SK-N-SH (cell line): ENCODE measurements at regions not wholly inside any gene's neighbourhood (a gene's known extent, or its start where the extent isn't known, plus 50 kb on each side); places are given as distances from the start of the nearest gene placed in this dataset.

Source experiments
- CTCF ChIA-PET: fragments of 300-600, 350-600 bp; formaldehyde crosslinking; extraction: SDS; loops from one replicate; lab custom pipeline; 2021; lab: Yijun Ruan, JAX
- POLR2A ChIA-PET: fragments of 350-600 bp; sonication (Branson Sonifier 250); formaldehyde crosslinking; extraction: SDS; loops from one replicate; lab custom pipeline; 2020; ENCODE audit warnings: antibody characterized with exemption, inconsistent platforms; lab: Yijun Ruan, JAX
- DNase-seq: peaks from one replicate; pipeline ENCODE4 v3.0.0; 2012
- H2AFZ ChIP-seq: fragments of 200-600 bp; sonication (generic); 2 replicates; pipeline ENCODE4 v1.8.1; 2016; ENCODE audit warnings: antibody characterized with exemption, mild to moderate bottlenecking, low read depth
- H3F3A ChIP-seq: fragments of 200-600 bp; sonication (generic); replicated peaks from 2 replicates; pipeline ENCODE3; 2016; ENCODE audit warnings: antibody characterized with exemption, mild to moderate bottlenecking; ENCODE audit not compliant: insufficient read depth
- H3K27ac ChIP-seq, 2 experiments: fragments of 200-500 bp in 1 of 2; fragments of 200-600 bp in 1 of 2; sonication (Bioruptor generic) in 1 of 2; sonication (generic), shearing (Covaris generic) in 1 of 2; 2 replicates each; pipeline versions ENCODE4 v1.5.1 to v1.6.1; 2014 to 2016; ENCODE audit warnings: low read depth in 2 of 2, inconsistent platforms in 1 of 2, low read length in 1 of 2, mild to moderate bottlenecking in 1 of 2, mixed read lengths in 1 of 2
- H3K27me3 ChIP-seq: fragments of 200-600 bp; sonication (generic), shearing (Covaris generic); 2 replicates; pipeline ENCODE4 v1.6.1; 2016; ENCODE audit warnings: mixed run types; ENCODE audit not compliant: insufficient read depth
- H3K36me3 ChIP-seq, 2 experiments: fragments of 200-500 bp in 1 of 2; fragments of 200-600 bp in 1 of 2; sonication (Bioruptor generic) in 1 of 2; sonication (generic) in 1 of 2; replicated peaks in 1 of 2; 2 replicates each; pipeline versions ENCODE3 to v1.5.1; 2014 to 2016; ENCODE audit warnings: low read length in 1 of 2, mild to moderate bottlenecking in 1 of 2; ENCODE audit not compliant: insufficient read depth in 2 of 2, control insufficient read depth in 1 of 2
- H3K4me1 ChIP-seq, 2 experiments: fragments of 200-500 bp in 1 of 2; fragments of 200-600 bp in 1 of 2; sonication (Bioruptor generic) in 1 of 2; sonication (generic), shearing (Covaris generic) in 1 of 2; 2 replicates each; pipeline versions ENCODE4 v1.5.1 to v1.6.1; 2014 to 2016; ENCODE audit warnings: low read depth in 1 of 2, low read length in 1 of 2, mixed run types in 1 of 2; ENCODE audit not compliant: insufficient read depth in 2 of 2, control insufficient read depth in 1 of 2
- H3K4me2 ChIP-seq: fragments of 200-600 bp; sonication (generic), shearing (Covaris generic); 2 replicates; pipeline ENCODE4 v1.6.1; 2017; ENCODE audit warnings: mixed run types
- H3K4me3 ChIP-seq, 2 experiments: fragments of 200-500 bp in 1 of 2; fragments of 200-600 bp in 1 of 2; sonication (Bioruptor generic) in 1 of 2; sonication (generic), shearing (Covaris generic) in 1 of 2; 2 replicates each; pipeline versions ENCODE4 v1.5.1 to v1.8.1; 2014 to 2016; ENCODE audit warnings: low read depth in 2 of 2, inconsistent platforms in 1 of 2, low read length in 1 of 2, mild to moderate bottlenecking in 1 of 2, mixed read lengths in 1 of 2, moderate library complexity in 1 of 2
- H3K79me2 ChIP-seq: fragments of 200-600 bp; sonication (generic); 2 replicates; pipeline ENCODE4 v1.8.1; 2017; ENCODE audit warnings: mild to moderate bottlenecking; ENCODE audit not compliant: insufficient read depth
- H3K9ac ChIP-seq: fragments of 200-600 bp; sonication (generic); 2 replicates; pipeline ENCODE4 v1.6.1; 2017; ENCODE audit warnings: mixed run types
- H3K9me2 ChIP-seq: fragments of 200-600 bp; sonication (generic); 2 replicates; pipeline ENCODE4 v1.6.1; 2017; ENCODE audit warnings: mixed run types
- H3K9me3 ChIP-seq: fragments of 200-600 bp; sonication (generic); 2 replicates; pipeline ENCODE4 v1.6.1; 2017; ENCODE audit warnings: mixed run types, mild to moderate bottlenecking, moderate library complexity
- H4K20me1 ChIP-seq: fragments of 200-600 bp; sonication (generic); 2 replicates; pipeline ENCODE4 v1.6.1; 2017; ENCODE audit warnings: mild to moderate bottlenecking, mixed run types; ENCODE audit not compliant: insufficient read depth
- ELF1 ChIP-seq: IDR thresholded peaks from 2 replicates; pipeline ENCODE4 v1.4.0; 2012
- EP300 ChIP-seq, 2 experiments: IDR thresholded peaks; 2 replicates each; pipeline versions ENCODE4 v1.4.0 to v1.6.1; 2012; ENCODE audit warnings: borderline replicate concordance in 1 of 2, low read depth in 1 of 2, low read length in 1 of 2
- FOXJ3 ChIP-seq: sonication (generic); formaldehyde crosslinking; IDR thresholded peaks from 2 replicates; pipeline ENCODE4 v1.5.1; 2020; ENCODE audit warnings: mild to moderate bottlenecking, missing genetic modification reagents
- GABPA ChIP-seq: IDR thresholded peaks from 2 replicates; pipeline ENCODE4 v1.4.0; 2012; ENCODE audit warnings: low read depth, mild to moderate bottlenecking
- GATA2 ChIP-seq: sonication (generic); formaldehyde crosslinking; IDR thresholded peaks from 2 replicates; pipeline ENCODE4 v1.5.0; 2020; ENCODE audit warnings: mild to moderate bottlenecking, missing genetic modification reagents
- MEF2A ChIP-seq: IDR thresholded peaks from 2 replicates; pipeline ENCODE4 v1.4.0; 2012; ENCODE audit warnings: low read depth, borderline replicate concordance
- MXI1 ChIP-seq: IDR thresholded peaks from 2 replicates; pipeline ENCODE4 v1.6.1; 2012; ENCODE audit warnings: mild to moderate bottlenecking, low read depth, low read length, improper control_type of control experiment
- NFIC ChIP-seq: IDR thresholded peaks from 2 replicates; pipeline ENCODE4 v1.4.0; 2012; ENCODE audit warnings: borderline replicate concordance
- NRF1 ChIP-seq: IDR thresholded peaks from 2 replicates; pipeline ENCODE4 v1.6.1; 2012; ENCODE audit warnings: low read depth, mild to moderate bottlenecking, low read length
- RAD21 ChIP-seq: IDR thresholded peaks from 2 replicates; pipeline ENCODE4 v1.6.1; 2012; ENCODE audit warnings: mild to moderate bottlenecking, low read length
- RFX5 ChIP-seq: IDR thresholded peaks from 2 replicates; pipeline ENCODE4 v1.6.1; 2012; ENCODE audit warnings: mild to moderate bottlenecking, improper control_type of control experiment, low read length
- SIN3A ChIP-seq: IDR thresholded peaks from 2 replicates; pipeline ENCODE4 v1.6.1; 2012; ENCODE audit warnings: low read depth, mild to moderate bottlenecking, low read length, moderate library complexity, borderline replicate concordance
- TAF1 ChIP-seq: IDR thresholded peaks from 2 replicates; pipeline ENCODE4 v1.6.1; 2012; ENCODE audit warnings: low read depth, mild to moderate bottlenecking, low read length, moderate library complexity, borderline replicate concordance
- TCF12 ChIP-seq: IDR thresholded peaks from 2 replicates; pipeline ENCODE4 v1.4.0; 2012
- TEAD4 ChIP-seq: IDR thresholded peaks from 2 replicates; pipeline ENCODE4 v1.4.0; 2012; ENCODE audit warnings: mild to moderate bottlenecking, borderline replicate concordance; ENCODE audit not compliant: insufficient read depth
- YY1 ChIP-seq: IDR thresholded peaks from 2 replicates; pipeline ENCODE4 v1.4.0; 2012; ENCODE audit warnings: low read depth, mild to moderate bottlenecking
- whole genome bisulfite sequencing: methylation state at CpG from one replicate; pipeline ENCODE4 v1.1.6; 2017; ENCODE audit warnings: low lambda C conversion rate; 5-methylcytosine and 5-hydroxymethylcytosine counted together
- TF ChIP-seq, protein P1 (sequence below): fragments of 150-350 bp; IDR thresholded peaks from 2 replicates; pipeline ENCODE4 v1.6.1; 2017; ENCODE audit warnings: antibody characterized with exemption, low read length, low read depth, borderline replicate concordance
- TF ChIP-seq, protein P2 (sequence below): fragments of 150-350 bp; IDR thresholded peaks from 2 replicates; pipeline ENCODE4 v1.6.1; 2016; ENCODE audit warnings: mild to moderate bottlenecking, low read depth, low read length
- TF ChIP-seq, protein P3 (sequence below): fragments of 200-600 bp; sonication (generic); IDR thresholded peaks from 2 replicates; pipeline ENCODE4 v1.6.1; 2017; ENCODE audit warnings: antibody characterized with exemption, mild to moderate bottlenecking, moderate library complexity
- TF ChIP-seq, protein P4 (sequence below): IDR thresholded peaks from 2 replicates; pipeline ENCODE4; 2012

DNA sequence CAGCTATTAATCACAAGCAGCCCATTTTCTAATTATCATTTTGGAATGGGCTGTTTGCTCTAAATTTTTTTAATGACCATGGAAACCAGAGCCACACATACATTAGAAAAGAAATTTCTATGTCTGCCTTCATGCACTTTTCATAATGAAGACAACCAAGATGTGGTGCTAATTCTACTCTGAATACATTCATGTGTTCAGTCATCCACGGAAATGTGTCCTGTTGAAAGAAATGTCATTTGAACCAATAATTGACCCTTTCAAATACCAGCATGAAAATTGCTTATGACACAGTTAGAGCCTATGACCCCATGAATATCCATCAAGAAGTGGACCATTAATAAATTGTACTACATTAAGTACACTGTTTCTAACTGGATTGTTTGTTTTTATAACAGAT, 99.7 kb upstream of the KCNA4 start:
- Histone ChIP-seq H3K27me3 (no peaks in the 10 kb centered on the region; the same call in 1 of the 2 replicates), H3K36me3 (no peaks in the 10 kb centered on the region), H3K9ac (no peak overlapping the region), H4K20me1 (no peaks in the 10 kb centered on the region), H3K27ac (no peak overlapping the region), H3K4me3 (no peak overlapping the region), H3K4me1 (no peaks in the 10 kb centered on the region), H3K79me2 (no peaks in the 10 kb centered on the region), H3K4me2 (no peak overlapping the region), H3K9me3 (no peaks in the 10 kb centered on the region), H2AFZ (no peak overlapping the region), H3F3A (no peaks in the 10 kb centered on the region), H3K9me2 (no peaks in the 10 kb centered on the region)
- TF ChIP-seq YY1 (no peak), TEAD4 (no peak), ELF1 (no peak), NFIC (no peak), TAF1 (no peak), MEF2A (no peak), RFX5 (no peak), EP300 (IDR thresholded peaks at IDR 0.05; ENCODE audit: borderline replicate concordance in 1 of 2, low read depth in 1 of 2, low read length in 1 of 2) (no peak), SIN3A (no peak), GATA2 (CRISPR knock-in tag) (no peak), MXI1 (no peak), TCF12 (no peak), FOXJ3 (no peak), NRF1 (no peak), RAD21 (no peak)
- TF ChIP-seq, protein P1, sequence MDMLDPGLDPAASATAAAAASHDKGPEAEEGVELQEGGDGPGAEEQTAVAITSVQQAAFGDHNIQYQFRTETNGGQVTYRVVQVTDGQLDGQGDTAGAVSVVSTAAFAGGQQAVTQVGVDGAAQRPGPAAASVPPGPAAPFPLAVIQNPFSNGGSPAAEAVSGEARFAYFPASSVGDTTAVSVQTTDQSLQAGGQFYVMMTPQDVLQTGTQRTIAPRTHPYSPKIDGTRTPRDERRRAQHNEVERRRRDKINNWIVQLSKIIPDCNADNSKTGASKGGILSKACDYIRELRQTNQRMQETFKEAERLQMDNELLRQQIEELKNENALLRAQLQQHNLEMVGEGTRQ, result no peak
- TF ChIP-seq, protein P2, sequence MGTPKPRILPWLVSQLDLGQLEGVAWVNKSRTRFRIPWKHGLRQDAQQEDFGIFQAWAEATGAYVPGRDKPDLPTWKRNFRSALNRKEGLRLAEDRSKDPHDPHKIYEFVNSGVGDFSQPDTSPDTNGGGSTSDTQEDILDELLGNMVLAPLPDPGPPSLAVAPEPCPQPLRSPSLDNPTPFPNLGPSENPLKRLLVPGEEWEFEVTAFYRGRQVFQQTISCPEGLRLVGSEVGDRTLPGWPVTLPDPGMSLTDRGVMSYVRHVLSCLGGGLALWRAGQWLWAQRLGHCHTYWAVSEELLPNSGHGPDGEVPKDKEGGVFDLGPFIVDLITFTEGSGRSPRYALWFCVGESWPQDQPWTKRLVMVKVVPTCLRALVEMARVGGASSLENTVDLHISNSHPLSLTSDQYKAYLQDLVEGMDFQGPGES, result no peak
- 10% methylated on average over 1 of the region's 1 CpG for WGBS
- DNase-seq, result no peak
- POLR2A ChIA-PET, result no interaction called here
- CTCF ChIA-PET, result interaction anchor here (2.0 to 2.5 kb wide), 2 partner anchors 12 to 27 kb away, joined by 7 to 15 read pairs; no protein-coding TSS in a partner anchor

DNA sequence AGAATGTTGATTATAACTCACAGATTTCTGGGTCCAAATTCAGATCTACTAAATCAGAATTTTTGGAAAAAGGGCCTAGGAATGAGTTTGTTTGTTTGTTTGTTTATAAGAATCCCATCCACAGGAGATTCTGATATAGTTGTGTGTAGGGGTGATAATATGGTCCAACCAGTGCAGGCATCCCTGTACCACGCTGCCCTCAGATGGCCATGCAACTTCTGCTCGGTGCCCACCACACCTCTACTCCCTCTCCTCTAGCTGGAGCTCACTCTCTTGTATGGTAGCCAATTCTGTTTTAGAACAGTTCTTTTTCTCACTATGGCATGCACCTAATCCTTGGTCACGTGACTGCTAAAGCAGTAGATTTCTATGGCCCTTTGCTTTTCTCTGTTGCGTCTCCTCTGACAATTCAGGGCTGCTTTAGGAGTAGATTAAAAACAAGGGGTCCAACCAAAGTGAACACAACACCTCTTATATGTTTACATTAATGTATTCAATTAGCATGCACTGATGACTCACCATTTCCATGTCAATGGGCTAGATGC, 103.3 kb upstream of the KCNA4 start:
- CTCF ChIA-PET, result no interaction called here
- no peaks in the 10 kb centered on the region for H3K4me1 ChIP-seq
- H3K9me3 ChIP-seq, result no peaks in the 10 kb centered on the region
- 2% methylated on average over 4 of the region's 4 CpGs for WGBS
- H3K27me3 ChIP-seq, result no peaks in the 10 kb centered on the region
- no peaks in the 10 kb centered on the region for H3K36me3 ChIP-seq
- DNase-seq, result no peak
- H3F3A ChIP-seq, result no peaks in the 10 kb centered on the region
- H3K4me2 ChIP-seq, result no peak overlapping the region
- H2AFZ ChIP-seq, result no peak overlapping the region
- H3K9ac ChIP-seq, result no peak overlapping the region
- H3K27ac ChIP-seq, result no peak overlapping the region
- H3K79me2 ChIP-seq, result no peaks in the 10 kb centered on the region
- no peaks in the 10 kb centered on the region for H4K20me1 ChIP-seq
- H3K9me2 ChIP-seq, result no peaks in the 10 kb centered on the region
- TF ChIP-seq, protein P2, result no peak
- TF ChIP-seq GABPA (no peak), TCF12 (no peak), RAD21 (no peak)
- TF ChIP-seq, protein P3, sequence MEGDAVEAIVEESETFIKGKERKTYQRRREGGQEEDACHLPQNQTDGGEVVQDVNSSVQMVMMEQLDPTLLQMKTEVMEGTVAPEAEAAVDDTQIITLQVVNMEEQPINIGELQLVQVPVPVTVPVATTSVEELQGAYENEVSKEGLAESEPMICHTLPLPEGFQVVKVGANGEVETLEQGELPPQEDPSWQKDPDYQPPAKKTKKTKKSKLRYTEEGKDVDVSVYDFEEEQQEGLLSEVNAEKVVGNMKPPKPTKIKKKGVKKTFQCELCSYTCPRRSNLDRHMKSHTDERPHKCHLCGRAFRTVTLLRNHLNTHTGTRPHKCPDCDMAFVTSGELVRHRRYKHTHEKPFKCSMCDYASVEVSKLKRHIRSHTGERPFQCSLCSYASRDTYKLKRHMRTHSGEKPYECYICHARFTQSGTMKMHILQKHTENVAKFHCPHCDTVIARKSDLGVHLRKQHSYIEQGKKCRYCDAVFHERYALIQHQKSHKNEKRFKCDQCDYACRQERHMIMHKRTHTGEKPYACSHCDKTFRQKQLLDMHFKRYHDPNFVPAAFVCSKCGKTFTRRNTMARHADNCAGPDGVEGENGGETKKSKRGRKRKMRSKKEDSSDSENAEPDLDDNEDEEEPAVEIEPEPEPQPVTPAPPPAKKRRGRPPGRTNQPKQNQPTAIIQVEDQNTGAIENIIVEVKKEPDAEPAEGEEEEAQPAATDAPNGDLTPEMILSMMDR, result no peak
- TF ChIP-seq, protein P4, sequence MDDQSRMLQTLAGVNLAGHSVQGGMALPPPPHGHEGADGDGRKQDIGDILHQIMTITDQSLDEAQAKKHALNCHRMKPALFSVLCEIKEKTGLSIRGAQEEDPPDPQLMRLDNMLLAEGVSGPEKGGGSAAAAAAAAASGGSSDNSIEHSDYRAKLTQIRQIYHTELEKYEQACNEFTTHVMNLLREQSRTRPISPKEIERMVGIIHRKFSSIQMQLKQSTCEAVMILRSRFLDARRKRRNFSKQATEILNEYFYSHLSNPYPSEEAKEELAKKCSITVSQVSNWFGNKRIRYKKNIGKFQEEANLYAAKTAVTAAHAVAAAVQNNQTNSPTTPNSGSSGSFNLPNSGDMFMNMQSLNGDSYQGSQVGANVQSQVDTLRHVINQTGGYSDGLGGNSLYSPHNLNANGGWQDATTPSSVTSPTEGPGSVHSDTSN, result no peak
- no peak overlapping the region for H3K4me3 ChIP-seq
- POLR2A ChIA-PET, result no interaction called here
